Ureter (tissue), 1 donor: ENCODE measurements at regions not wholly inside any gene's neighbourhood (a gene's known extent, or its start where the extent isn't known, plus 50 kb on each side); places are given as distances from the start of the nearest gene placed in this dataset.
A peak's percentile ranks its signal among the peaks of the same experiment; 100 is the strongest.
"Not testable (repeated sequence)": the region's sequence is repeated elsewhere in the genome, so short reads cannot be mapped to it uniquely, and the experiment has no call there.

Source experiments
- DNase-seq: peaks from one replicate; pipeline ENCODE4 v3.0.0-alpha.2; 2020; ENCODE audit warnings: low spot score
- donor health status: DM: yes; HTN: yes; CAD: no.

DNA sequence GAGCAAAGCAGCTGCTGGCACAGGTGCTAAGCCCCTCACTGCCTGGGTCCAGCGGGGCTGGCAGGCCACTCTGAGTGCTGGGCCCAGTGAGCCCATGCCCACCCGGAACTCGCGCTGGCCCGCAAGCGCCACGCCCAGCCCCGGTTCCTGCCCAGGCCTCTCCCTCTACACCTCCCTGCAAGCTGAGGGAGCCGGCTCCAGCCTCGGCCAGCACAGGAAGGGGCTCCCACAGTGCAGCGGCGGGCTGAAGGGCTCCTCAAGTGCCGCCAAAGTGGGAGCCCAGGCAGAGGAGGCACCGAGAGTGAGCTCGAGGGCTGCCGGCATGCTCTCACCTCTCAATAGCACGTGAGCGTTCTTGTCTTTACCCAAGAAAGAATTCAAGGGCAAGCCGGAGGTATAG is 219.5 kb upstream of the FRG2C start:
- DNase-seq, result not testable (repeated sequence)

DNA sequence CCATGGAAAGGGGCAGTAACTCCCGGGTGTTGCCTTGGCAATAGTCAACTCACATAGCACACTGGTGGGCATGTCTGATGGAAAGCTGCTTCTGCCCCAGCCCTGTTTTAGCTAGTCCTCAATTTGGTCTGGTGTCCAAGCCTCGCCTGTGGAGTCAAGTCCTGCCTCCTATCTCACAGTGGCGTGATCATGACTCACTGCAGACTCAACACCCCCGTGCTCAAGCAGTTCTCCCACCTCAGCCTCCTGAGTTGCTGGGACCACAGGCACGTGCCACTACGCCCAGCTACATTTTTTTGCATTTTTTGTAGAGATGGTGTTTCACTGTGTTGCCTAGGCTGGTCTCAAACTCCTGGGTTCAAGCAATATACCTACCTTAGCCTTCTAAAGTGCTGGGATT is 218.9 kb upstream of the FRG2C start:
- not testable (repeated sequence) for DNase-seq

DNA sequence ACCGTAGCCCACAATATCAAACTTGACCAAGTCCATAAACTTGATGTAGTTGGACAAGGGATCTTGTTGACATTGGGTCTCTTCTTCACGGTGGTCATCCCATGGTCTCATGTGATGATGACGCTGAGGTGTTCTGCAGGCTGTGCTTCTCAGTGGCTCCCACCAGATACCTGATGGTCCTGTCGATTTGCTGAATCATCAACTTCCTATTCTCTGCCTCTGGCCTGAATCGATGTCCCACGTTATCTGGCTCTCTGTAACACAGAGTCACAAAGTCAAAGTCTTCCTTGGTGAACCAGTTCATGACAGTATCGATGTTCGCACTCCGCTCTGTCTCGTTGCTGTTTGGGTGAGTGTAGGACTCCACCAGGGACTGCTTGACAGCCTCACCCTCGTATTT is 217.2 kb upstream of the FRG2C start:
- not testable (repeated sequence) for DNase-seq

DNA sequence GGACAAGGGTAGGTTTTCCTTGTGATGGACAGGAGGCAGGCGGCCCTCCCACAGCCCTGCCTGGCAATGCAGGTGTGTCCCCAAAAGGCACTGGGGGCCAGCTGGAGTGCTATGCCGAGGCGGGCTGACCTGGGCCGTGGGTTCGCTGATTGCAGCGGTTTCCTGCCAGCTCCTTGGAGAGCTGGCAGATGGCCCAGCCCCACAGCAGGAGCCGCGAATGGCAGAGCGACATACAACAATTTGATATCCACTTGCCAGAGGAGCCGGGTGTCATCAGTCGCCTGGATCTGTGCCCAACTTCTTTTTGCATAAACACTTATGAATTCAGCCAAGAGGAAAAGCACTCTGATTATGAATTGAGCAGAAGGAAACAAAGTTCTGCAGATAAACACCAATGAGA is 210.8 kb upstream of the FRG2C start:
- not testable (repeated sequence) for DNase-seq

DNA sequence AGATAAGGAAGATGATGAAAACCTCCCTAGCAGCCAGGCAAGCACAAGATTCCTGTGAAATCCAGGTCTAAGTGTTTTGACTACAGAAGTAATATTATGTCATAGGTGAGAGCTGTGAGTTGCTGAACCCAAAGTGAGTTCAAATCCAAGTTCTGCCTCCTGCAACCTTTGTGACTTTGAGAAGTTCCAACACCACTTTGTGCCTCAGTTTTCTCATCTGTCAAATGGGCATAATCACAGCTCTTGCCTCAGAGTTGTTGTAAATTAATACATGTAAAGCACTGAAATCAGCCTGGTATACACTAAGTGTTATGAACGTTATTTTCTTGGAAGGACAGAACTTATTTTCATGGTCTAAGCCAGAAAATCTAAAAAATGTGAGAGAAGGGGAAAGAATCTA is 210.3 kb upstream of the FRG2C start:
- DNase-seq, result not testable (repeated sequence)

DNA sequence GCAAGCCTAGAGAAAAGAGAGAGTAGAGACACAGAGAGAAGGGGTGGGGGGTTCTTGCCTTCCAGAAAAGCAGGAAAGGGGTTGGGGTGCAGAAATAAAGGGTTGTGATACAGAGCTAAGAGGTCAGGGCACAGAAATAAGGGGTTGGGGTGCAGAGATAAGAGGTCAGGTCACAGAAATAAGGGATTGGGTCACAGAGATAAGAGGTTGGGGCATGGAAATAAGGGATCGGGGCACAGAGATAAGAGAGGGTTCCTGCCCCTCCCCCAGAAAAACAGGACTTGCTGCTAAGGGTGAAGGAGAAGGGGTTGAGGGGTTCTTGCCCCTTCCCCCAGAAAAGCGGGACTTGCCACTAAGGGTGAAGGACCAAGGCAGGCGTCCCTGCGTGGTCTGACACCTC is 189.6 kb upstream of the FRG2C start:
- DNase-seq, result not testable (repeated sequence)

DNA sequence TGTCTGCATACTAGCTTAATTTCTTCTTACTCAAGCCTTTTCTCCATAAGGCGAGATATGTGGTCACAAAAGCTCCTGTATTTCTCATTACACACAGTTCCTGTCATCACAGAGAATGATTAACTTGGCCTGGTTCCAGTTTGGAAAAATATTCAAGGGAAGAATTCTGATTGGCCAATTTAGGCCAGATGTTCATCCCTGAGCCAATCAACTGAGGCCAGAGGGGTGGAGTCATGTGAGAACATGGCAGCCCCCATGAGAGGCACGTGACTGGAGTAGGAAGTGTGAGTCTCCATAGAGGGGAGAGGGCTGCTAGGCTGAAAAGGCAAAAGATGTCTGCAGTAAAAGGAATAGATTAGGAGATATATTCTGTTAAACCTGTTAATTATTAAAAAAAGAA is 167.5 kb upstream of the FRG2C start:
- DNase-seq, result not testable (repeated sequence)

DNA sequence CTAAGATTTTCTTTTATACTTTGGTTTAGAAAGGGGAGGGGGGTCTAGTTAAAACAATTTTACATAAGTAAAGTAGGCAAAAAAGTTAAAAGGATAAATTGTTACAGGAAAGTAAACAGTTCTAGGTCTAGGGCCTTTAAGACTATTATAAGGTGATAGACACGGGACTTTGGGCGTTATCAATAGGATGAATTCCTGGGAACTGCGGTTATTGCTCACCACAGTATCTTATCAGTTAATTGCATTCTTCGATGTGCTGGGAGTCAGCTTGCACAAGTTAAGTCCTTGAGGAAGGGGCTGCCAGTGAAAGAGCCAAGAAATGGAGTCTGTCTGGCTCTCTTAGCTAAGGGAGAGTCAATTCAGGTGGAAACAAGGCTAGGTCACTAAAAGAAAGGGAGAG is 163.8 kb upstream of the FRG2C start:
- not testable (repeated sequence) for DNase-seq

DNA sequence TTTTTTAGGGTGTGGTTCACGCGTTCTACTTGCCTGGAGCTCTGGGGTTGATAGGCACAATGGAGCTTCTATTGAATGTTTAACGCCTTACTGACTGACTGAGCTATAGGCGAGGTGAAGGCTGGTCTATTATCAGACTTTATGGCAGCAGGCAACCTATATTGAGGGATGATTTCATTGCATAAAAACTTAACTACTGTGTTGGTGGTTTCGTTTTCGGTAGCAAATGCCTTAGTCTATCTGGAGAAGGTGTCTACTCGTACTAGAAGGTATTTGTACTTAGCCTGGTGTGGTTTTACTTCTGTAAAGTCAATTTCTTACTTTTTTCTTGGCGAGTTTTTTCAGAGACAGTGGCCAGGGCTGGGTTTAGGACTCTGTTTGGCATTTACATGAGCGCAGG is 162.0 kb upstream of the FRG2C start:
- DNase-seq, result not testable (repeated sequence)

DNA sequence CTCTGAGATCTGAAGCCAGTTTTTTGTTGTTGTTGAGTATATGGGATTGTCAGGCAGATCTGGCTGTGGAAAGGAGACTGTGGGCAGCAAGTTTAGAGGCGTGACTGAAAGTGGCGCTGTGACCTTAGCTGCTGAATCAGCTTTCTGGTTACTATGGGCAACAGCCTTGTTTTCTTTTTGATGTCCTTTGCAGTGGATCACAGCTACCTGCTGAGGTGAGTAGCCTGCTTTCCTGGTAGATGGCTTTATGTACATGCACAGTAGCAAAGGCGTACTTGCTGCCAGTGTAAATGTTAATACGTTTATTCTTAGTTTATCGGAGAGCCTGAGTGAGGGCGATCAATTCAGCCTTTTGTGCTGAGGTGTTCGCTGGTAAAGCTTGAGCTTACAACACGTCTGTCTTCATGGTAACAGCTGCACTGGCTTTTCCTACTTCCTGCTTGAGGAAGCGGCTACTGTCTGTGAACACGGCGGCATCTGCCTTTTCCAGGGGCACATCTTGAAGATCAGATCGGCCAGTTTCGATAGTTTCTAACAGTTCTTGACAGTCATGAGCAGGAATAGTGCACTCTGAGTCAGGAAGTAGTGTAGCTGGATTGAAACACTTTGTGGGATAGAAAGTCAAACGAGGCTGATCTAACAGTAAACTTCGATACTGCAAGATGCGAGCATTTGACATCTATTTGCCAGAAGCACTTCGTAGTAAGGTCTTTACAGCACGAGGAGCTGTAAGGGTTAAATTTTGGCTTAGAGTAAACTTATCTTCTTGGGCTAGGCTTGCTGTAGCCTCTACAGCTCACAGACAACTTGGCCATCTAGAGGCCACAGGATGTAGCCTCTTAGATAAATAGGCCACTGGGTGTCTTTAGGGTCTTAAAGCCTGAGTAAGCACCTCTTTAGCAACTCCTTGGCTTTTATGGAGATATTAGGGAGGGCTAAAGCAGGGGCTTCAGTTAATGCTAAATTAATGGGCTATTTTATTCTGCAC is 161.1 kb upstream of the FRG2C start:
- DNase-seq, result not testable (repeated sequence)

DNA sequence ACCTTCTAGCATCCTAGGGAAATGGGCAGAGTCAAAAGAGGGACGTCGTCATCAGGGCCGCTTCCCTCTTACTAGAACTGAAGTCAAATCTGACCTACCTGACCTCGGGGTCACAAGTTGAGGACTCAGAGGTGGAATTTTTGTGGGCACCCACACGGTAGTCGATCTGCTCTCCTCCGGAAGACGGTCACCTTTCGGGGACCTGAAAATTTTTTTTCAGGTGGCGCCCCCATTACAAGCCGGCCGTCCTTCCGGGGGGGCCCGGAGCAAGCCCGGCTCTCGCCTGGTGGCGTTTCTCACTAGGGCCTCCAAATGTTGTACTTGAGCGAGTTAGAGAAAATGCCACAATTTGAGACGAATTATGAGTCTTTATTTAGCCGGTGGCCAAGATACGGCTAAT is 157.5 kb upstream of the FRG2C start:
- no peak for DNase-seq

DNA sequence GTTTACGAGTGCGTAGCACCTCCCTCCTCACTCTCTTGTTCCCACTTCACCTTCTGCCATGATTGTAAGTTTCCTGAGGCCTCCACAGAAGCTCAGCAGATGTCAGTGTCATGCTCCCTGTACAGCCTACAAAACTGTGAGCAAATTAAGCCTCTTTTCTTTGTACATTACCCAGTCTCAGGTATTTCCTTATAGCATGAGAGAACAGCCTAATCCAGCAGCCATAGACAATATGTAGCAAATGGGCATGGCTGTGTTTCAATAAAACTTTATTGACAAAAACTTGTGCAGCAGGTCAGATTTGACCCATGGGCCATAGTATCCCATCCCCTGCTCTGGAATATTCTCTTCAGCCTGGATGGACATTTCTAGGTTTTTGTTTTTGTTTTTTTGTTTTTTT is 156.2 kb upstream of the FRG2C start:
- not testable (repeated sequence) for DNase-seq

DNA sequence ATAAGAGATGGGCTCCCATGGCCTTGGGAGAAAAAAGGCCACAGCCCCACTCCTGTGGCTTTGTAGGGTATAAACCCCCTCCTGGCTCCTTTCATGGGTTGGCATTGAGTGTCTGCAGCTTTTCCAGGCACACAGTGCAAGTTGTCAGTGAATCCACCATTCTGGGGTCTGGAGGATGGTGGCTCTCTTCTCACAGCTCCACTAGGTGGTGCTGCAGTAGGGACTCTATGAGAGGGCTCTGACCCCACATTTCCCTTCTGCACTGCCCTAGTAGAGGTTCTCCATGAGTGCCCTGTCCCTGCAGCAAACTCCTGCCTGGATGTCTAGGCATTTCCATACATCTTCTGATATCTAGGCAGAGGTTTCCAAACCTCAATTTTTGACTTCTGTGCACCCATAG is 136.5 kb upstream of the FRG2C start:
- DNase-seq, result not testable (repeated sequence)

DNA sequence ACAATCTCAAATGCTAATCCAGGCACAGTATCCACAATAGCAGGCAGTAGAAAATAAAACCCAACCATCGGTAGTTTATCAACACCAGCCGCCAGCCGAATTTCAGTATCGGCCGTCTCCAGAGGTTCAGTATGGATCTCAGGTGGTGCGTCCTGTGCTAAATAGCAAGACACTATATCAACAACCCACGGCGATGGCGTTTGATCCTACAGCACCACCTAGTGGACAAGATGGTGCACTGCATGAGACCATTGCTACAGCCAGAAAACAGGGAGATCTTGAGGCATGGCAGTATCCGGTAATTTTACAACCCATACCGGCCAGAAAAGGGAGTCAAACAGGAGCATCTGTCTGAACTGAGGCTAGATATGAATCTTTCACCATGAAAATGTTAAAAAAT is 112.0 kb upstream of the FRG2C start:
- DNase-seq, result not testable (repeated sequence)

DNA sequence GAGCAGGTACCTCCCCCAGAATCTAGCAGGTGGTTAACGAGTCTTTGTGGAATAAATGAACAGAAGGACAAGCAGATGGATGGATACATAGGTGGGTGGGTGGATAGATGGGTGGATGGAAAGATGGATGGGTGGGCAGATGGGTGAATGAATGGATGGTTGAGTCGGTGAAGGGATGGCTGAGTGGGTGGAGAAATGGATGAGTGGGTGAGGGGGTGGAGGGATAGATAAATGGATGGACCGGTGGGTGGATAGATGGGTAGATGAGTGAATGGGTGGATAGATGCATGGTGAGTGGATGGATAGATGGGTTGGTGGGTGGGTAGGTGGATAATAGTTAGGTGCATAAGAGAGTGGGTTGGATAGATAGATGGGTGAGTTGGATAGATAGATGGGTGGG is 99.7 kb upstream of the FRG2C start:
- not testable (repeated sequence) for DNase-seq

DNA sequence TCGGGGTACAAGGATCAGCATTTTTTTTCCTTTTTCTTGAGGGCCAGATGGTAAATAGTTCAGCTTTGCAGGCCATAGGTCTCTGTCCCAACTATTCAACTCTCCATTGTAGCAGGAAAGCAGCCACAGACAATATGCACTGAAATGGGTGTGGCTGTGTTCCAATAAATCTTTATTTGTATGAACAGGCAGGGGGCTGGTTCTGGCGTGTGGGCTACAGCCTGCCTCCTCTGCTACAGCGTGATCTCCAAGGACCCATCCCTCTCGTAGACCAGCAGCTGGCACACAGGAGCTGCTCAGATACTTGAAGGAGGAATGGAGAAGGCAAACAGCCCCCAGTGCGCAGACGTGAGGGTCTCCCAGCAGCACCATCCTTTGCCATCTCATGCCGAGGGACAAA is 91.8 kb upstream of the FRG2C start:
- DNase-seq, result not testable (repeated sequence)

DNA sequence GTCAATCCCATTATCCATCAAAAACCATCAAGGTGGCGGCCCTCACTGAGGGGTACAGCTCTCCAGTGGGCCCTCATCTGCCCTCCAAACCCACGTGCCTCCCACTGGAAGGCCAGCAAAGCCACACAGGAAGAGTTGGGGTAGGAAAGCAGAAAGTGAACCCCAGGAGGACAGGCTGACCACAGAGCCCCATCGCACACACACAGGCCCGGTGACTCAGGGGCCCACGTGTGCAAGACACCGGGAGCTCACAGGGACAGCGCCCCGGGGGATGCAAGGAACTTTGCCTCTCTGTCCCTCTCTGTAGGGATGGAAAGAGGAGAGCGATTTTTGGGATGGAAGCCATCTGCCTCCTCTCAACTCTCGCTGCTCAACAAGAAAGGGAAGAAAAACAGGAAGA is 85.0 kb upstream of the FRG2C start:
- not testable (repeated sequence) for DNase-seq

DNA sequence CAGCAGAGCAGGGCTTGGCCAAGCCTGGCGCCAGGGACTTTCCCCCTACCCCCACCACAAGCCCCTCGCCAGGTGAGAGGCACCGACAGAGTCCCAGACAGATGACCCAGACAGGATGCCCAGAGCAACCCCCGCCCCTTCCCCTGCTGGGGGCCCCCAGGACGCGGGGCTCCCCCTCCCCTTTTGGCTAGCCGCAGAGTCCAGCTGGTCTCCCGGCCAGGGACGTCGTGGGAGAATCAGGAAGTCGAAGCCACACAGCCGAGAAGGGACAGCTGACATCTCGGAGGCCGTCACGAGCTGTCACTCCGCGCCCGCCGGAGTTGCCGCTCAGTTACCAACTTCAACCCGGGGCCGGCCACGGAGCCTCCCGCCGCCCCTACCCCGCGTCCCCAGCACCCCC is 84.6 kb upstream of the FRG2C start:
- DNase-seq, result not testable (repeated sequence)

DNA sequence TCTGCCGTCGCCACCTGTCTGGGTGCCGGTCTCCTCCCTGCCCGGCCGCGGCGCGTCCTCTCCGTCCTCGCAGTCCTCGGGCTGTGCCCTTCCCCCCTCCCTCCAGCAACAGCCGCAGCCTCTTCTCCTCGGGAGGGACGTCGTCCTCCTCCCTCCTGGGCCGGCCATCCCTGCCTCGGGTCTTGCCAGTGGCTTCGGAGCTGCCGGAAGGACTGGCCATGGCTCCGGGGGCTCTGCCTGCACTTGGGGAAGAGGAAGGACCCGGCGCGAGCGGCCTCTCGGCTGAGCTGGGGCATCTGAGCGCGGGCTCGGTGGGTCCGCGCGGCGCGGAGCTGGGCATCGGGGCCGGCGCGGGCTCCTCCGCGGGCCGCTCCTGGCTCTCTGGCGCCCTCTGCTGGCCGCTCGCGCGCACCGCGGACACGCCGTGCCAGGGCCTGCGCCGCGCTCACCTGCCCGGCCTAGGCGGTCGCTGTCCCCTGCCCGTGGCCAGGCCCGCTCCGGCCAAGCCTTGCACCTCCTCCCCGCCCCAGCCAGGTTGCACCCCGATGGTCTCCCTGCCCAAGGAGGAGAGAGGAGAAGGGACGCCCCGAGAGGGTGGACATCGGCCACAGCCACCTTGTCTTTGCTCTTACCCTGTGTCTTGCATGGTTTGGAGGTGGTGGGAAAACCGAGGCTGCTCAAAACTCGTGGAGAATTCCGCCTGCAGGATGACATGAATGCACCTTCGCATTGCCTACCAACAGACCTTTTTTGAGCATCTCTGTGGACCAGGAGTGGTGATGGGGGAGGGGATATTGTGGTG is 83.9 kb upstream of the FRG2C start:
- DNase-seq, result peak; percentile 56

DNA sequence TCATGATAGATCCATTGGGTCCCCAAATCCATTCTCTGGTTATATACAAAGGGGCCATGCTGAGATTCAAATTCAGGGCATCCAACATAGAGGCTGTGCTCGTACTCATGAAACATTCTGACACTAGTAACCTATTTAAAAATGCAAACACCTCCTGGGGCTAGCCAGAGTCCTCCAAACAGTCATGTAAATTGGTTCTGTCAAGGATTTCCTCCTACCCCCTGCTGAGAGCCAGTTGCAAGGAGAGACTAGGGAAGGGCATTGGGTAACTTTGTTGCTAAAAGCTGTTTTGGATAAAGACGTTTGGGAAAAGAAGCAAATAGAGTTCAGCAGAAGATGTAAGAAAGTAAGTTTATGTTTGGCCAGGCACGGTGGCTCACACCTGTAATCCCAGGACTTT is 81.6 kb upstream of the FRG2C start:
- DNase-seq, result not testable (repeated sequence)

DNA sequence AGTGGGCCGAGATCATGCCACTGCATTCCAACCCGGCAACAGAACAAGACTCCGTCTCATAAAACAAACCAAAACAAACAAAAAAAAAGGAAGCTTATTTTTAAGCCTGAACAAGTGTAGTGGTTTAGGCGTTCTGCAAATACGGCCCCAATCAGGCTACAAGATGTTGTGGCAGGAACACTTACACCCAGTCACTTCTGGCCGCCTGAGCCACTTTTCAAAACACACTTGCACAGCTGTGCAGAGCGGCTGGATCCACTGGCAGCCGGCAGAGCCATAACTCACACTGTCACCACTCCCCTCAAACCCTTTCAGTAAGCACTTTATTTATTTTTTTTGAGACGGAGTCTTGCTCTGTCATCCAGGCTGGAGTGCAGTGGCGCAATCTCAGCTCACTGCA is 81.0 kb upstream of the FRG2C start:
- DNase-seq, result not testable (repeated sequence)

DNA sequence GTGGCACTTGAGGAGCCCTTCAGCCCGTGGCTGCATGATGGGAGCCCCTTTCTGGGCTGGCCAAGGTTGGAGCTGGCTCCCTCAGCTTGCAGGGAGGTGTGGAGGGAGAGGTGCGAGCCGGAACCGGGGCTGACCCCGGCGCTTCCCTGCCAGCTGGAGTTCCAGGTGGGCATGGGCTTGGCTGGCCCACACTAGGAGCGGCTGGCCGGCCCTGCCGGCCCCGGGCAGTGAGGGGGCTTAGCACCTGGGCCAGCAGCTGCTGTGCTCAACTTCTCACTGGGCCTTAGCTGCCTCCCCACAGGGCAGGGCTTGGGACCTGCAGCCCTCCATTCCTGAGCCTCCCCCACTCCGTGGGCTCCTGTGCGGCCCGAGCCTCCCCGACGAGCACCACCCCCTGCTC is 76.4 kb upstream of the FRG2C start:
- not testable (repeated sequence) for DNase-seq

DNA sequence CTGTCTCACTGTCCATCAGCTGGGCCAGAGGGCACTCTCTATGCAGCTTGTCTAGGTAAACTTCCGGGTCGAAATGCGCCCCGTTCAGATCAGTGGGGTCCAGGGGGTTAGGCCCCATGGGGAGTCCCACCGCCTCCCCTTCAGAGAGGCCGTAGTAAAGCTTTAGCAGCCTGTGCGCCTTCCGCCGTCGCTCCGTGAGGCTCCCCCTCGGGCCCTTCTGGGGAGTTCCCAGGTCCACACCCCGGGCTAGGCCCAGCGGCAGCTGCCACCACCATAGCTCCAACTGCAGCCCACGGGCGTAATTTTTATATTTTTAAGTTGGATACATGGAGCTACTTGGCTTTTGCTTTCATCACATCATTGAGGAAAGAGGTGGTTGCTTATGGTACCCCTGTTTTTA is 73.7 kb upstream of the FRG2C start:
- DNase-seq, result not testable (repeated sequence)
